CD14-positive monocyte (primary cell): ENCODE measurements at regions not wholly inside any gene's neighbourhood (a gene's known extent, or its start where the extent isn't known, plus 50 kb on each side); places are given as distances from the start of the nearest gene placed in this dataset.

ENCODE experiments used
- DNase-seq, 3 donors: peaks; one replicate each; pipeline ENCODE4 v3.0.0-alpha.2; 2011 to 2022
- H2AFZ ChIP-seq: 2 replicates; pipeline ENCODE4 v1.6.0; 2012; ENCODE audit warnings: mild to moderate bottlenecking, low read depth, low read length, inconsistent platforms; ENCODE audit not compliant: insufficient read depth, poor library complexity, severe bottlenecking
- H3K27ac ChIP-seq, 2 donors: 1 replicate in 1 of 2; 2 replicates in 1 of 2; pipeline ENCODE4 v1.5.1; 2012 to 2013; ENCODE audit warnings: low read length in 2 of 2, control low read depth in 1 of 2, inconsistent platforms in 1 of 2, low read depth in 1 of 2, mild to moderate bottlenecking in 1 of 2
- H3K27me3 ChIP-seq, 2 donors: one replicate each; pipeline versions ENCODE4 v1.6.0 to v1.6.1; 2011 to 2013; ENCODE audit warnings: low read length in 2 of 2; ENCODE audit not compliant: control insufficient read depth in 2 of 2, insufficient read depth in 2 of 2
- H3K36me3 ChIP-seq, 2 donors: replicated peaks in 1 of 2; 1 replicate in 1 of 2; 2 replicates in 1 of 2; pipeline versions ENCODE4 v1.5.1 to v1.6.1; 2012 to 2013; ENCODE audit warnings: low read length in 2 of 2, control low read depth in 1 of 2, inconsistent platforms in 1 of 2, mild to moderate bottlenecking in 1 of 2; ENCODE audit not compliant: insufficient read depth in 2 of 2, control insufficient read depth in 1 of 2
- H3K4me1 ChIP-seq, 2 donors: 1 replicate in 1 of 2; 2 replicates in 1 of 2; pipeline versions ENCODE4 v1.5.1 to v1.6.1; 2012 to 2013; ENCODE audit warnings: low read length in 2 of 2, control low read depth in 1 of 2, inconsistent platforms in 1 of 2, mild to moderate bottlenecking in 1 of 2, moderate library complexity in 1 of 2; ENCODE audit not compliant: insufficient read depth in 2 of 2, control insufficient read depth in 1 of 2
- H3K4me2 ChIP-seq: replicated peaks from 2 replicates; pipeline ENCODE3; 2012; ENCODE audit warnings: low read length, moderate library complexity, mild to moderate bottlenecking; ENCODE audit not compliant: poor library complexity, severe bottlenecking; ENCODE audit errors: extremely low read depth
- H3K4me3 ChIP-seq, 3 experiments: fragments of 200-600 bp in 1 of 3; sonication (generic) in 1 of 3; replicated peaks in 1 of 3; 1 replicate in 2 of 3; 2 replicates in 1 of 3; pipeline ENCODE4 v1.5.1; 2011 to 2013; ENCODE audit warnings: low read length in 3 of 3, mild to moderate bottlenecking in 3 of 3, control low read depth in 2 of 3, low read depth in 2 of 3, inconsistent platforms in 1 of 3, moderate library complexity in 1 of 3
- H3K79me2 ChIP-seq: 2 replicates; pipeline ENCODE4 v1.6.0; 2012; ENCODE audit warnings: mild to moderate bottlenecking, control low read depth, inconsistent platforms, low read length, moderate library complexity; ENCODE audit not compliant: insufficient read depth
- H3K9ac ChIP-seq: 2 replicates; pipeline ENCODE4 v1.6.0; 2017; ENCODE audit warnings: low read length, mild to moderate bottlenecking; ENCODE audit not compliant: insufficient read depth, poor library complexity, severe bottlenecking
- H3K9me3 ChIP-seq, 2 donors: replicated peaks in 1 of 2; 1 replicate in 1 of 2; 2 replicates in 1 of 2; pipeline versions ENCODE4 v1.5.1 to v1.6.1; 2012 to 2013; ENCODE audit warnings: low read length in 2 of 2, control low read depth in 1 of 2; ENCODE audit not compliant: control insufficient read depth in 1 of 2, insufficient read depth in 1 of 2
- H4K20me1 ChIP-seq: 2 replicates; pipeline ENCODE4 v1.6.0; 2012; ENCODE audit warnings: mild to moderate bottlenecking, low read length, control low read depth, moderate library complexity; ENCODE audit not compliant: insufficient read depth
- H3K27ac Mint-ChIP-seq, 7 donors: one replicate each; pipeline ENCODE4 v1.8.0; 2020; ENCODE audit warnings: mild to moderate bottlenecking in 7 of 7, mixed read lengths in 7 of 7, moderate library complexity in 6 of 7, inconsistent platforms in 2 of 7
- H3K27me3 Mint-ChIP-seq, 3 donors: one replicate each; pipeline ENCODE4 v1.8.0; 2021 to 2022; ENCODE audit warnings: low read depth in 3 of 3, mild to moderate bottlenecking in 3 of 3, mixed read lengths in 3 of 3, moderate library complexity in 3 of 3, inconsistent platforms in 1 of 3
- H3K36me3 Mint-ChIP-seq, 2 donors: one replicate each; pipeline ENCODE4 v1.8.0; 2020; ENCODE audit warnings: mixed read lengths in 2 of 2, inconsistent platforms in 1 of 2, mild to moderate bottlenecking in 1 of 2
- H3K4me1 Mint-ChIP-seq: one replicate; pipeline ENCODE4 v1.8.0; 2020; ENCODE audit warnings: mild to moderate bottlenecking, mixed read lengths
- H3K4me3 Mint-ChIP-seq, 2 donors: one replicate each; pipeline ENCODE4 v1.8.0; 2020; ENCODE audit warnings: mild to moderate bottlenecking in 2 of 2, mixed read lengths in 2 of 2, moderate library complexity in 1 of 2
- H3K9me3 Mint-ChIP-seq, 7 donors: one replicate each; pipeline ENCODE4 v1.8.0; 2020 to 2022; ENCODE audit warnings: mixed read lengths in 7 of 7, mild to moderate bottlenecking in 6 of 7, moderate library complexity in 6 of 7, inconsistent platforms in 2 of 7
- WGBS: methylation state at CpG from one replicate; pipeline ENCODE4 v1.1.5; 2013; ENCODE audit warnings: missing lambda C conversion rate; ENCODE audit not compliant: insufficient coverage; 5-methylcytosine and 5-hydroxymethylcytosine counted together
- intact Hi-C, 2 donors: fragments of 100-400 bp; cut with micrococcal nuclease; formaldehyde crosslinking; loops; one replicate each; pipeline versions ENCODE4 v1.15.0 to v1.15.1; 2023
- TF ChIP-seq, protein P1 (sequence below): fragments of 200-600 bp; IDR thresholded peaks from one replicate; pipeline ENCODE4 v1.8.0; 2022; ENCODE audit warnings: antibody characterized with exemption, mild to moderate bottlenecking

DNA sequence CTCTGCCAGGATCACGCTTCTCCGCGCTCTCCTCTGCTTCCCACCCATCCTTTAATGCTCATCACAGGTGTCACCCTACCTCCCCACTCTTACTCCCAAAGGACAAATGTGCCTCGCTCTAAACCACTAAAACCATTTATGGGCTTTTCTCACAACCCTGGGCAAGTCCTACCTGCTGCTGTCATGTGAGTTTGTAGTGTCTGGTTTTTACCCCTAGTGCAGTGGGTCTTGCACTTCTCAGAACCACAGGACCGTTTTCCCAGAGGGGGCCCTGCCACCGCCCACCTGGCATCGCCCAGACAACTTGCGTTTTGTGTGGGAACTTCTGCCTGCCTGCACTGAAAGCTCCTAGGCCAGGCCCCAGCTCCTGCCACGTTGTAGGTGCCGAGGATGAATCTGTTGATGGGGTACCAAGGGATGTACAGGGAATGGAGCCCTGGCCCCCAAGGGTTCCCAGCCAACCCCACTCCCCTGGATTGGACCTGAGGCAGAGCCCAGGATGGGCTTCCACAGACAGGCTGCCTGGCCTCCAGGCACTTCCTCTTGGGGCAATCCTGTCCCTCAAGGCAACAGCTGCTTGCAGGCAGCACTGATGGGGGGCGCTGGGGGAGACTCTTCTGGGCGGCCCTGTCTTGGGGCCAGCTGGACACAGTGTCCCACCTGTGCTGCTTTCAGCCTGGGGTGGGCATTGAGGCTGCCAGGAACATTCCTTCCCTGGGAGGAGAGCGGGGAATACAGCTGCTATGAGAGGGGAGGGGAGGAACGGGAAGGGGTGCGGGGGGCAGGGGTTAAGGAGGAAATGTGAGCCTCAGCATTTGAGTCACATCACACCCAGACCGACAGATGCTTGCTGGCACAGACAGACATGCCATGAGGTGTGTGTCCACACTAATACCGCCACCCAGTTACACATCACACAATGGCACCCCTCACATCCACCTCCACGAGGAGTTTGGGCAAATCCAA is 176.3 kb downstream of the ZFP36L2 start:
- peaks cover 12 to 29% of the 10 kb centered on the region in 2 donors for H3K4me1 ChIP-seq
- Mint-ChIP-seq H3K9me3 (no peaks in the 10 kb centered on the region), H3K27me3 (peaks cover 2 to 5% (median 4%) of the 10 kb centered on the region in 3 donors), H3K36me3 (peaks cover 0 to 3% of the 10 kb centered on the region in 2 donors), H3K4me3 (peak overlapping the region in 1 of 2 donors; percentile 64), H3K4me1 (peaks cover 44% of the 10 kb centered on the region), H3K27ac (peak overlapping the region in 2 of 7 donors; percentile 24 to 36)
- no peaks in the 10 kb centered on the region for H3K9me3 ChIP-seq
- H3K79me2 ChIP-seq: no peaks in the 10 kb centered on the region
- peak overlapping the region; percentile 35 for H2AFZ ChIP-seq
- DNase-seq: peak; percentile 20 to 35 (median 33)
- TF ChIP-seq, protein P1, sequence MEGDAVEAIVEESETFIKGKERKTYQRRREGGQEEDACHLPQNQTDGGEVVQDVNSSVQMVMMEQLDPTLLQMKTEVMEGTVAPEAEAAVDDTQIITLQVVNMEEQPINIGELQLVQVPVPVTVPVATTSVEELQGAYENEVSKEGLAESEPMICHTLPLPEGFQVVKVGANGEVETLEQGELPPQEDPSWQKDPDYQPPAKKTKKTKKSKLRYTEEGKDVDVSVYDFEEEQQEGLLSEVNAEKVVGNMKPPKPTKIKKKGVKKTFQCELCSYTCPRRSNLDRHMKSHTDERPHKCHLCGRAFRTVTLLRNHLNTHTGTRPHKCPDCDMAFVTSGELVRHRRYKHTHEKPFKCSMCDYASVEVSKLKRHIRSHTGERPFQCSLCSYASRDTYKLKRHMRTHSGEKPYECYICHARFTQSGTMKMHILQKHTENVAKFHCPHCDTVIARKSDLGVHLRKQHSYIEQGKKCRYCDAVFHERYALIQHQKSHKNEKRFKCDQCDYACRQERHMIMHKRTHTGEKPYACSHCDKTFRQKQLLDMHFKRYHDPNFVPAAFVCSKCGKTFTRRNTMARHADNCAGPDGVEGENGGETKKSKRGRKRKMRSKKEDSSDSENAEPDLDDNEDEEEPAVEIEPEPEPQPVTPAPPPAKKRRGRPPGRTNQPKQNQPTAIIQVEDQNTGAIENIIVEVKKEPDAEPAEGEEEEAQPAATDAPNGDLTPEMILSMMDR: no peak
- whole genome bisulfite sequencing: 54% methylated on average over 10 of the region's 18 CpGs
- no peaks in the 10 kb centered on the region for H3K36me3 ChIP-seq
- H4K20me1 ChIP-seq: no peaks in the 10 kb centered on the region
- H3K4me3 ChIP-seq: no peak overlapping the region
- H3K27ac ChIP-seq: no peak overlapping the region
- intact Hi-C loops: no loop called here
- H3K27me3 ChIP-seq: no peaks in the 10 kb centered on the region
- H3K4me2 ChIP-seq: no peak overlapping the region
- peak overlapping the region; percentile 4 for H3K9ac ChIP-seq

DNA sequence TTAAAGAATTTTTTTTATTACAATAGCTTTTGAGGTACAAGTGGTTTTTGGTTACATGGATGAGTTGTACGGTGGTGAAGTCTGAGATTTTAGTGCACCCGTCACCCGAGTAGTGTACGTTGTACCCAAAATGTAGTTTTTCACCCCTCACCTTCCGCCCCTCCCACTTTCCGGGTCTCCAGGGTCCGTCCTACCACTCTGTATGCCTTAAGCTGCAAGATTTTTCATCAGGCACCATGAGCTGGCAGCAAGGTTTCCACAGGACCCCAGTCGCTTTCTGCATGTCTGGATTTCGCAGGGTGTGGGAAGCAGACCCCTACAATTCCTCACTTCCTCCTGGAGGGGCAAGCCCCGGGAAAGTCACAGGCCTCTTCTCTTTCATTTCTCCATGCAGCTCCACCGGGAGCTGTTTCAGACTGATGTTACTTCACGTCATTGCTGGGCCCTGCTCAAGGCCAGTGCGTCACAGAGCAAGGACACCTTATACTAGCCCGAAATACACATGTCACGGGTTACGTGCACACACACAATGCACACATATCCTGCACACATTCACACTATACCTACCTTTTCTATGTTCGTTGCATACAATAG is 179.1 kb downstream of the ZFP36L2 start:
- no peaks in the 10 kb centered on the region for H3K36me3 ChIP-seq
- Mint-ChIP-seq H3K4me3 (no peak overlapping the region), H3K9me3 (no peaks in the 10 kb centered on the region), H3K27ac (no peak overlapping the region), H3K4me1 (peaks cover 37% of the 10 kb centered on the region), H3K27me3 (peaks cover 0 to 4% (median under 1%) of the 10 kb centered on the region in 3 donors), H3K36me3 (peaks cover 0 to 3% of the 10 kb centered on the region in 2 donors)
- H3K4me3 ChIP-seq: no peak overlapping the region
- H3K9me3 ChIP-seq: no peaks in the 10 kb centered on the region
- H3K4me2 ChIP-seq: no peak overlapping the region
- H3K27me3 ChIP-seq: no peaks in the 10 kb centered on the region
- H3K79me2 ChIP-seq: no peaks in the 10 kb centered on the region
- H3K9ac ChIP-seq: no peak overlapping the region
- H3K4me1 ChIP-seq: peaks cover 12 to 29% of the 10 kb centered on the region in 2 donors
- DNase-seq: no peak
- TF ChIP-seq, protein P1: no peak
- H2AFZ ChIP-seq: peak overlapping the region; percentile 17
- intact Hi-C loops: no loop called here
- H4K20me1 ChIP-seq: no peaks in the 10 kb centered on the region
- WGBS: 73% methylated on average over 16 of the region's 17 CpGs
- no peak overlapping the region for H3K27ac ChIP-seq
